NCI-H2029 (cell line): ENCODE measurements at regions not wholly inside any gene's neighbourhood (a gene's known extent, or its start where the extent isn't known, plus 50 kb on each side); places are given as distances from the start of the nearest gene placed in this dataset.
"Not testable (repeated sequence)": the region's sequence is repeated elsewhere in the genome, so short reads cannot be mapped to it uniquely, and the experiment has no call there.

Experiments used
- DNase-seq: peaks from one replicate; lab custom pipeline; 2025; lab: John Stamatoyannopoulos, UW

DNA sequence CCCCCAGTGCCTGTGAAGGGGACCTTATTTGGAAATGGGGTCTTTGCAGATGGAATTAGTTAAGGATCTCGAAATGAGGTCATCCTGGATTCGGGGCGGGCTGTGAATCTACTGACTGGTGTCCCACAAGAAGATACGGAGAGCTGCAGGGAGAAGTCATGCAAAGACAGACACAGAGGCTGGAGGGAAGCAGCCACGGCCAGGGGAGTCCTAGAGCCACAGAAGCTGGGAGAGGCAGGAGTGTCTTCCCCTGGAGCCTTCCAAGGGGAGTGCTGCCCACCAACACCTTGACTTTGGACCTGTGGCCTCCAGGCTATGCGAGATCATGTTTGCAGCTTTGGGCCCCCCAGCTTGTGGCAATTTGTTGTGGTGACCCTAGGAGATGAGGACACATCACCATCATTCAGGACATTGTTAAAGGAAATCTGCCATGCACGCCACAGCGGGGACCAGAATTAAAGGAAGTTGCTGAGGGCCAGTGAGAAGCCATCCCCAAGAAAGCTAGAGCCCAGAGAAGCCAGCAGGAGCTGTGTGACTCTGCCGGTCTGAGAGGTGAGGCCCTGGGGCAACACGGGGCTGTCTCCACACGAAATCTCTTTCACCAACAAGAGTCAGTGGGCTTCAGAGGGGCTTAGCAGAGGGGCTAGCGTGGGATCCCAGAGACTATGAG is 434.7 kb downstream of the BRD1 start:
- DNase-seq: no peak

DNA sequence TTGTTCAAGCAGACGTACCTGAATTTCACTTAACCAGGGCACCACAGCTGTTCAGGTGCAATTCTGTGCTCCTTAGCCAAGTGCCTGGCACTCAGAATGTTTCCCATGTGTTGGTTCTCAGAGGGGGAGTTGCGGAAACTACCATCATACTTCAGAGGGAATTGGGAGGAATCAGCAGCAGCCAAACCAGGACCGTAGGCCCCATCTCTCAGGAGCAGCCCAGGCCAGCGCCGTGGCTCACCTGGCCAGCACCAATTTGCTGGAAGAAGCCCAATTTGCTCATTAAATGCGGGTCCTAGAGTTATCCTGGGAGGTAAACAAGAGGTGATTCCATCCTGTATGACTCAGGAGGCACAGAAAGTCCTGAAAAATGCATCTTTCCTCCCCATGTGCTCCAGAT is 435.4 kb downstream of the BRD1 start:
- DNase-seq: no peak

DNA sequence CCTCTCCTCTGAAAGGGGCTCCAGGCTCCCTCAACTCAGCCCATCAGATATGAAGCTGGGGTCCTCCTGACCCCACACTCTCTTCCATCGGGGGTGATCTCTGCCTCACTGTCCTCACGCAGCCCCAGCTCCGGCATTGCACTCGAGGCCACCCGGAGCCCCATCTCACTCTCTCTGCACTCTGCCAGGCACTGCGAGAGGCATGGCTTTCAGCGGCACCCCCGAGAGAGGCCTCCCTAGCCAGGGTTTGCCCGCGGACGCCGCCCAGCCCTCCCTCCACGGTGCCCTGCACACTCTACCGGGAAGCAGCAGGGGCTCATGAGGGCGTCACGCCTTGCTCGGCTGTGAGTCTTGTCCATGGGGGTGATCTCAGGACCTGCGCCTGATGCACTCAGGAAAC is 436.2 kb downstream of the BRD1 start:
- DNase-seq: no peak

DNA sequence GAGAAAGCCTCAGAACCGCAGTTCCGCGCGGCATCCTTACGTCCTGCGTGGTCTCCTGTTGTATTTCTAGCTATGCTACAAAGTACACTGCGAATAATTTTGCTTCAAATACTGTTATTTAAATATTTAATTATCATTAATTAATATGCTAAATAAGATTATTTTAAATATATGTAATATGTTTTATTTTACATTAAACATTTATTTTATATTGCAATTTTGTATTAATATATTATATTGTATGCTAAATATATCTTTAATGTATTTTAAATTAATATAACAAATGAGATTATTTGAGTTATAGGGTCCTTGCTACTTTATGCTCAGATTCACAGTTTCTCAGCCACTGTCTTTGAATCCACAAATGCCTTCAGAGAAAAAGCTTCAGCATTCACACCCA is 436.7 kb downstream of the BRD1 start:
- no peak for DNase-seq

DNA sequence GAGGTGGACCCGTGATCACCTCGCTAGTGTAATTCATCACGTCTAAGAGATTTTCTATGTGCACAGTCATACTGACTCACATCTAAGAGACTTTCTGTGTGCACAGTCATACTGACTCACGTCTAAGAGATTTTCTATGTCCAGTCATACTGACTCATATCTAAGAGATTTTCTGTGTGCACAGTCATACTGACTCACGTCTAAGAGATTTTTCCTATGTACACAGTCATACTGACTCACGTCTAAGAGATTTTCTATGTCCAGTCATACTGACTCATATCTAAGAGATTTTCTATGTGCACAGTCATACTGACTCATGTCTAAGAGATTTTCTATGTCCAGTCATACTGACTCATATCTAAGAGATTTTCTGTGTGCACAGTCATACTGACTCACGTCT is 443.8 kb downstream of the BRD1 start:
- not testable (repeated sequence) for DNase-seq

DNA sequence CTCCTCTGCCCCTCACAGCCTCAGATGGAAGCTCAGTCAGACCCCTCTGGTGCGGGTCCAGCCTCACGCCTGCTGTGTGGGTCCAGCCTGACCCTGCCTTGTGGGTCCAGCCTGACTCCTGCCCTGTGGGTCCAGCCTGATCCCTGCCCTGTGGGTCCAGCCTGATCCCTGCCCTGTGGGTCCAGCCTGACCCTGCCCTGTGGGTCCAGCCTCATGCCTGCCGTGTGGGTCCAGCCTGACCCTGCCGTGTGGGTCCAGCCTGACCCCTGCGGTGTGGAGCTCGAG is 445.3 kb downstream of the BRD1 start:
- DNase-seq: no peak

DNA sequence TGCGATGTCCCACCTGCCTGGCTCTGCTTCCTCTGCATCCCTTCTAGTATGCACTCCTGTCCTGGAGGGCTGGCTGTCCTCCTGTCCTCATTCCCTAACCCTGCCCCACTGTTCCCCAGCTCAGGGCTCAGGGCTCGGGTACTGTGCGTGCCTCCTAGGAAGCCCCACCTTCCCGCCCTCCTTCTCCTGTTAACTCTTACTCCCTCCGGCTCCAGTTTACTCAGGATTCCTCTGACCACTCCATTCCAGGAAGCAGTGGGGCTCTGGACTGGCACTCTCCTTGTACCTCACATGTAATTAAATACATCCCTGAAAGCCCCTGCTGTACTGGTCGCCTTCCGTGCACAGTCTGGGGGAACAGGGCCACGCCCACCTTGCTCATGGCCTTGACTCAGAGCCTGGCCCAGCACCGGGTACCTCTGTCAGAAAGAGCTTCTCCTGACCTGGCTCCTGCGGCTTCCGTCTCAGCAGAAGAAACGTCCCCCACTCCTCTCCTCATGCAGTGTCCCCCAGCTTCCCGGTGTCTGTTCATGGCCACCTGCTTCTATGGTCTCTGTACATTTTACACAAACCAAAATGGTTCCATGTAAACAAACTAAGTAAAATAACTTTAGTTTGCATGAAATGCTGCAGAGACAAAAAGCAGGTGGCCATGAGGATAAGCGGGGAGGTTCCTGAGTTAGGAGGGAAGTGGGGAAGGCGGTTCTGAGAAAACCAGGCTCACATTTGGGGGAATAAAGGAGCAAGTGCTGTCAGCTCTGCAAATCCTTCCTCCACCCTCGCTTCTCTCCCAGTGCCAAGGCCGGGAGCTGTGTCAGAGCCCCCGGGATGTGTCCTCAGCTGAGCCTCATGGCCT is 445.9 kb downstream of the BRD1 start:
- no peak for DNase-seq

DNA sequence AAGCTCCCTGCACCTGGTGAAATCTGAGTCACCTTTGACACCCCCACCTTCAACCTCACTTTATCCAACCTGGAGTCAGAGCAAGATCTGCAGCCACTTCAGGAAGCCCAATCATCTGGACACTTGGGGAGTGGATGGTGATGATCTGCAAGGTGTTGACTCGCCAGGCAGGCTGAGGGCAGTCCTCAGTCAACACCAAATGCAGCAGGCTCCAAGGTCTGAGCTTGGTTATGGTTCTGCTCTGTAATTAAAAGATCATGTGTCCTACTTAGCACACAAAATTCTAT is 446.9 kb downstream of the BRD1 start:
- DNase-seq: no peak

DNA sequence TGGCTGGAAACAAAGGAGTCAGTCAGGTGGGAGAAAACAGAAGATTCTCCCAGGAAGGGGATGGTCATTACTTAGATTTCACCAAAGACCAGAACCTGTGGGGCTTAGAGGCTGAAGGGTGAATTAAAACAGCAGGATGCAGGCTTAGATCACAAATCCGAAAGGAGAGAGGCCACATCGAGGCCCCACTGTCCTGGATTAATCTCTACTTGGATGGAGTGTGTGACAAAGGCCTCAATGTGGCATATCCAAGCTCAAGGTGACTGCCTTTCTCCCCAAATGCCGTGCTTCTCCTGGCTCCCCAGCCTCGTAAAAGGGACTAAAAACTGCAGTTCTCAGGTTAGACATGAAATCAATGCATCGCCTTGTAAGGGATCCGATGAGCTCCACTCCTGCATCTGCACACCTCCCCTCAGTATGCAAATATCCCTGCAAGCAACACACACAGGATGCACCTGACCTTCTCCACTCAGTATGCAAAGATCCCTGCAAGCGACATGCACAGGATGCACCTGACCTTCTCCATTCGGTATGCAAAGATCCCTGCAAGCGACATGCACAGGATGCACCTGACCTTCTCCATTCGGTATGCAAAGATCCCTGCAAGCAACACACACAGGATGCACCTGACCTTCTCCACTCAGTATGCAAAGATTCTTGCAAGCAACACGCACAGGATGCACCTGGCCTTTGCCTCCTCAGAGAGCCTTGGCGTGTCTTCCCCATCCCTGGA is 447.4 kb downstream of the BRD1 start:
- no peak for DNase-seq

DNA sequence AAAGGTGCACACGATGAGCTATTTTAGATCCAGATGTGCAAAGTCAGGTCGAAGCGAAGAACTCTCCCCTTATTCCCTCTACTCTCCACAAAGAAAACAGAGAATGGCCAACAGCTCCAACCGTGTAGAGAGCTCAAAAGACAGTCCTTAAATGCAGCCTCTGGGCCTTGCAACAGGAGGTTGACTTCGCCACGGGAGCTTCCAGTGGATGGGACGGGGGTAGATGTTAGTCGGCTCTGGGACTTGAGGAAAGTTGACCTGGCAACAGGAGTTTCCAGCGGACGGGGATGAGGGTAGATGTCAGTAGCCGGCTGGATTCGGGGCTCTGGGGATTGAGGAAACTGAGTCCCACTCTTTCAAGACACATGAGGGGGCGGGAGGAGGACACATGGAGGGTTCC is 450.4 kb downstream of the BRD1 start:
- DNase-seq: no peak

DNA sequence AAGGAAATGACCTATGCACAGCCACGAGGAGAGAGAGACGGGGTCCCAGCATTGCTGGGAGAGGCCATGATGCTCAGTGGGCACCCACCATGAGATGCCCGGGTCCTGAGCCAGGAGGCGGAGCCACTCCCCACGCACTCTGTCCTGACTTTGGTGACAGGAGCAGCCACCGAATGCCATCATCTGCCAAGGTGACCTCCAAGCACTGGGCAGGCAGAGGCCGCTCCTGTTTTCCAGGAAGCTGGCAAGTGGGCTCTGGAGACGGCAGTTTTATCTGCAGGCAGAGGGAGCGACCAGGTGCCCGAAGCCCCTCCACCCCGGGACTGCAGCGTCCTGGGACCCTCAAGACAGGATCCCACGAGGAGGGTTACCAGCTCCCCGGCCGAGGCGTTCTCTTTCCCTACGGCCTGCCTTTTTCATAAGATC is 453.9 kb downstream of the BRD1 start:
- no peak for DNase-seq

DNA sequence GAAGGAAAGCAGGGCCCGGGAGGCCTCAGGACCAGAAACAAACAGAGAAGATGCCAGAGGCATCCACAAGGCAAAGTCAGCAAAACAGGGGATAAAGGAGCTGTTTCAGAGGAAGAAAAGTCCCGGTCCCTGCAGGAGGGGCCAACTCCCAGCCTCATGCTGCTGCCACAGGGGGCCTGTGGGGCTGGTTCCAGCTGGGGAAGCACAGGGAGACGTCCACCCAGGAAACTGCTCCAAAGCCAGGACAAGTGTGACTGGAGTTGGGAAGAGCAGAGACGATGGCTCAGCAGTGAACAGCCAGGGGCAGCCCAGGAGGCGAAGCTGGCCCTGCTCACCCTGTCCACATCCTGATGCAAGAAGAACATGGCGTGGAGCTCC is 454.4 kb downstream of the BRD1 start:
- DNase-seq: no peak

DNA sequence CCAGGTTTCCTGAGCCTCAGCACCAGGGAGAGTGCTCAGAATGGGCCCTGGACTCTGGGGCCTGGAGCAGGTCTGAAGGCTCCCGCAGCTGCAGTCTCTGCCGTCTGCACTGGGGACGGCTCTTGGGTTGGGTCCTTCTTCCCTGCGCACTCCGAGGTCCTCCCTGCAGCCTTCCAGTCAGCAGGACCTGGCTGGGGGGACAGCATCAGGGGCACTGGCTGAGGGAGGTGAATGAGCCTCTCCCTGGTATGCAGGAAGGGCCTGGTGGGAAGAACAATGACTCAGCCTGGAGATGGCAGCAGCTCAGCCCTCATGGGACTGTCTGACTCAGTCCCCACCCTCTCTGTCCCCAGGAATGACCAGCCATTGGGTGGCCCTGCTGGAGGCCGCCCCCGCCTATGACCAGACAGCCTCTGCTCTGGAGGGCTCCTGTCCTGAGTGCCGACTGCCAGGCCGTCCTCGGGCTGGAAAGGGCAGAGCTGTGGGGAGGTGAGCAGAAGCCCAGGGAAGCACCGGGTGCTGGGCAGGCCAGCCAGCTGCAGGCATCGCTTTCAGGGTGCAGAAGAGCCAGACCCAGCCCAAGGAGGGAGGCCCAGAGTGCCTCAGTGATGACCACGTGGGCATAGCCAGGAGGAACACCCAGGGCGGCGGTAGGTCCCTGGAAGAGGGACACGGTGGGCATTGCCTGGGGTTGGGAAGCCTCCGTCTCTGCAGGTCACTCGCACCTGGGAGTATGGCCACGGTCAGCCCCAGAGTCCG is 455.0 kb downstream of the BRD1 start:
- DNase-seq: no peak

DNA sequence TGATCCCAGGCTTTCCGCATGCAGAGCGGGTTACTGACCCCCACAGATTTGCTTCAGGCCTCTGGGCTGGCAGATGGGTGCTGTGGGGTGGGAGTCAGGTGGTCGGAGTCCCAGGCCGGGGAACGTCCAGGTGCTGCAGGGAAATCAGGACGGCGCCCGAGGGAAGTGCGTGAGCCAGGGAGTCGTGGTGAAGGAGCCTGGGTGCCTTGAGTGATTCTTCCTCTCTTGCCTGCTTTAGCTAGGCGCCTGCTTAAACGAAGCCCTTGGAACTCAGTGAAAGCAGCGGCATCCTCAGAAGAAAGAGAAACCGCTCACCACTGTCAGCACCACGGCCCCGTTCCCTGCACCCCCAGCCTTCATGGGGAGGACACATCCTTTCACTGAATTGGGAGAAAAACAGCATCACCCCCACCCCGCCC is 455.6 kb downstream of the BRD1 start:
- no peak for DNase-seq

DNA sequence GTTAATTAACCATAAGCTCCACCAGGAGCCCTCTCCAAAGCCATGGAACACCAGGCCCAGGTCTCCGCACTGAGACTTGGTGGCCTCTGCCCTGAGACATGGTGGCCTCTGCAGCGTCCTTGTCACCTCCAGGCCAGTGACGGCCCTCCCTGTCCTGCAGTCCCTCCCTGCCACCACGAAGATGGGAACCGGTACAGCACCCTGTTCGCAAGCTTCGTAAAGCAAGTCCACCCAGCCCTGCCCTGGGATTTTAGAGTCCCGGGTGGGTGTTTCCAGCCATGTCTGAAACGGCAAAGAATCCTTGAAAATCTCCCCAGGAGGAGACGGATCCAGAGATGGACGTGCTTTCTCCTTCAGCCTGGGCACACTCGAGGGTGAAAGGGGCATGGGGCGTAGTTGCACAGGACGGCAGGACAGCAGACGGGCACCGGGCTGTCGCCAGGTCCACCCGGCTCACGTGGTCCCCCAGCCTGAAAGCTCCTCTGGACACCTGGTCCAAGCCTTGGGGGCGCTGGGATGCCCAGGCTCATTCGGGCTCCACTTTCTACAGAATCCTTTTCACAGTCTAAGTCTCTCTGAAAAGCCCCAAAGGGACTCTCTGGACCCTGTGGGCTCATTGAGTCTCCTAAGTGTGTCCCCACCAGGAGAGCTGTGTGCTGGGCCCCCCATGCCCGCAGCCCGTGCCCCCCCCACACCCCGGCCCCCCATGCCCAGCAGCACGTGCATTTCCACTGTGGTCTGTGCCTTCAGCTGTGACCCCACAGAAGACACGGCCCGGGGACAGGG is 456.2 kb downstream of the BRD1 start:
- no peak for DNase-seq

DNA sequence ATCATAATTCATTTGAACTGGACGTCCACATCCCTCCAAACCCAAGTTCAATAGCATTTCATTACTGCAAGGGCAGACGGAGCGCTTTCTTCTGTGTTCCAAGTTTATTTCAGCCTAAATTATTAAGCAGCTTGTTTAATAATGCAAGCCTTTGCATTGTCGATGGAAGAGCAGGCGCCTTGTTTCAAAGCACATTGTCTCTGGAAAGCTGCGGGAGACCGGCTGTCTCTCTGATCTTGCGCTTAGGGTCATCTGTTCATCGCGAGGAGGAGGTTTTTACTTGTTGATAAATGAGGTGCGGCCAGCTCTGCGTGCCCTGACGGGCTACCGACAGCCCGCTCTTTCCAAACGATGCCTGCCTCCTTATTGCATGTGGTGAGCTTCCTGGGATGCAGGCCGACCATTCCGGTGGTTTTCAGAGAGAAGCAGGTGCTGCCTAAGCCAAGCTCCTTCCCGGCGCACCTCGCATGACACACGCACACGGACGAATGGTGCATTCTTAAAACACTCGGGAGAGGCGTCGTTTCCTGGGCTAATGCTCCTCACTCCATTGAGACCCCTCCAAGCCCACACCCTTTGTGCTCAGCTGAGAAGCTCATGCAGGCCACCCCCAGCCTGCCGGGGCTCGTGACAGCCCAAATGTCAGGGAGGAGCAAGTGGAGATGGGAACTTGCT is 456.9 kb downstream of the BRD1 start:
- no peak for DNase-seq

DNA sequence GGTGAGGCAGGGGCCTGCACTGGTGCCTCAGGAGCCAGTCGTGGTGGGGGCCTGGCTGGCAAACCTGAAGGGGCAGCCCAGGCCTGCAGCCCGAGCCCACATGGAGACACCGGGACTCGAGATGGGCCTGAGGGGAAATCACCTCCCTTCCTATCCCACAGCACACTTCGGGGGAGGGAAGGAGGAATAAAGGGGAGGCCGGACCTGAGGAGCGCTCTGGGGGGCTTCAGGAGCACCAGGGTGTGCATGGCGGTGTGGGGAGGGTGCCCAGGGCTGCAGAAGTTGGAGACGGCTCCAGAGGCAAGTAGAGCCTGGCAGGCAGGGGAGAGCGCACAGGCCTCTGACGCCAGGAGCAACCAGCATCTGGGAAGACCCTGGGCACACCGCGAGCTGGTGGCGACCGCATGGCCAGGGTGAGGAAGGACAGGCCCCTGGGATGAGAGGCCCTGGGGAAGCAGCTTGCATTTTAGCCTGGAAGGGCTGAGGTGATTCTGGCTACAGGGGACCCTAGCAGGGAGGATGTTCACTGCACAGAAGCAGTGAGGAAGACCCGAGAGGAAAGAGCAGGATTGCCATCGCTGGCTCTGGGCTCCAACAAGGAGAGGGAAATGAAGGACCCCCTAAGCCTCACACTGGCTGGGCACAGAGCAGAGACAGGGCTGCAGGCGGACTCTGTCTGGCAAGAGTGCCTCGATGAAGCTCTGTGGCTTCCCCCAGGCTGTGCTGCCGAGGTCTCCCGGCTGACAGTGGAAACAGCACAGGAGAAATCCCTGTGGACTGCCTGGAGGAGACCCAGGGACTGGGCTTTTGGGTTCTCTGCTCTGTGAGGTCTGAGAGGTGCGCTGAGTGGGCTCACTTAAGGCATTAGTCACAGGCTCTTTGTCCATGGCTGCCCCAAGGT is 457.7 kb downstream of the BRD1 start:
- no peak for DNase-seq

DNA sequence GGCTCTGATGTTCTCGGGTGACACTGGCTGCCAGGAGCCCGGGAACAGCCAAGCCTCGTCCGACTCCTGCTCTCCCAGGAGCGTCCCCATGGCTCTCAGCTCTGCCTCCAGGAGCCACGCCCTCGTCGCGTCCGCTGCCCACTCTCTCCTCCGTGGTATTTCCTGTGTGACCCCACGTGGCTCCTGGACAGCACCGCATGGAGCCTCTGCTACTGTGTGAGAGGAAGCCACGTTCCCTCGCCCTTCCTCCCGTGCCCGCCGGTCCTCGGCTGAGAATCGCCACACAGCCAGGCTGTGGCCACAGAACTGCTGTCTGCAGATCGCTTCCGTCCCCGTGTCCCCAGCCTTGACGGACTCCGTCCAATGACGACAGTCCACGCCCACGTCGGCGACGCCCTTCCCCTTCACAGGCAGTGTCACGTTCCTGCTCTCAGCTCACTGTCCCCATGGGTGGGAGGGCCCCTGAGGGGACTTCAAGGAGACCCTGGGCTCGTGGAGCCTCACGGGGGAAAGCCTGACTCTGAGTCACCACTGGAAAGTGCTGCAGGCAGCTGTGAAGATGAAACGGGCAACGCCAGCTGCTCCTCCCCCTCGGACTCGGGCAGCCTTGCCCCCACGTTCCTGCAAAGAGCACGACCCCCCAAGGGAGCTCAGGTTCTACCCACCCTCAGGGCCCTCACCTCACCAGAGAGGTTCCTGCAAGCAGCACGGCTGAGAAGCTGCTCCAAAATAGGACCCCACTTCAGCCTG is 458.5 kb downstream of the BRD1 start:
- DNase-seq: no peak

DNA sequence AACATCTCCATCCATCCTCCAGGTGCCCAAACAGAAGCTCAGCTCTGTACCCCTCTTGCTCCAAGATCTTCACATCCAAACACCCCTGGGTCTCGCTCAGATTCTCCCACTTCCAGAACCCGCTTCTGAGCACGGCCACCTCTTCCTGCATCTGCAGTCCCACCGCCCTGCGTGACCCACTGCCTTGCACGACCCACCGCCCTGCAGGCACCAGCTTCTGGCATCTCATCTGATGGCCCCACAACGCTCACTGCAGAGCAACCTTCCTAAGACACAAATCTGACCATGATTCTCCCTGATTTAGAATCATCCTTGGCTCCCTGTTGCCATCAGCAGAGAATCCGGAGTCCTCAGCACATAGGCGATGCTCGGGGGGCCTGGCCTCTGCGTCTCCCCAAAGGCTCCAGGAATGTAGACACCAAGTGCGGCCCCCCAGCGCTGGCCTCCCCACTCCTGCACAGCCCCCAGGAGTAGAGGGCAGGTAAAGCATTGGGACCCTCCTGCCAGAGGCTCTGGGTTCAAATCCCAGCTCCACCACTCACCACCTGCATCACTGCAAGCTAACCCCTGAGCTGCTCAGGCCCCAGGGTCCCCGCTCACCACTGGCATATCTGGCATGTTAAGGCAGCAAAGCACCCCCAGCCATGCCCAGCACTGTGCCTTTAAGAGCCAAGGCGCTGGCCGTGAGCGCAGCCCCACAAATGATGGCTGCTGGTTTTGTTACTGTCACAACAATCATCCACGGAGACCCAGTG is 459.3 kb downstream of the BRD1 start:
- no peak for DNase-seq
